Esophagus muscularis mucosa (tissue), 4 donors: ENCODE measurements at regions not wholly inside any gene's neighbourhood (a gene's known extent, or its start where the extent isn't known, plus 50 kb on each side); places are given as distances from the start of the nearest gene placed in this dataset.

Source experiments
- EP300 ChIP-seq: sonication (generic); formaldehyde crosslinking; IDR thresholded peaks from one replicate; pipeline ENCODE4 v1.6.1; 2017; ENCODE audit warnings: antibody characterized with exemption
- POLR2A ChIP-seq: fragments of 450-650 bp; IDR thresholded peaks from one replicate; pipeline ENCODE4 v1.6.1; 2017; ENCODE audit warnings: antibody characterized with exemption, moderate library complexity, mild to moderate bottlenecking, low read depth
- POLR2AphosphoS5 ChIP-seq, 2 donors: sonication (generic); formaldehyde crosslinking; IDR thresholded peaks; one replicate each; pipeline ENCODE4 v1.6.1; 2017; ENCODE audit warnings: antibody characterized with exemption in 2 of 2
- TF ChIP-seq, protein P1 (sequence below), 3 experiments: fragments of 200-600 bp in 2 of 3; fragments of 450-650 bp in 1 of 3; sonication (generic) in 2 of 3; IDR thresholded peaks; one replicate each; pipeline ENCODE4 v1.5.1; 2017 to 2019; ENCODE audit warnings: antibody characterized with exemption in 3 of 3, mild to moderate bottlenecking in 2 of 3, moderate library complexity in 1 of 3

DNA sequence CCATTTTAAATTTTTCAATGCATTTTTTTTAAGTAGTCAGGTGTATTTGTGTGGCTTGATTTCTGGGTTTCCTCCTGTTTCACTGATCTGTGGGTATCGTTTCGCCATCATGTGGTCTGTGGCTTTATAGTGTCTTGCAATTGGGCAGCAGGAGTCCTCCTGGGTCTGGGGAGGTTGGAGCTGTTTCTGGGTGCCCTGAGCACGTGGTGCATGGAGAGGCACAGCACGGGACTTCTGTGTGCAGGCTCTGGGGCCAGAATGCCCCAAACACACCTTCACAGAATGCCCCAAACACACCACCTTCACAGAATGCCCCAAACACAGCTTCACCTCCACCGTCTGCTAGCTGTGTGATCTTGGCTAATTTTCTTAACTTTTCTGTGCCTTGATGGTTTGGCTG is 82.6 kb upstream of the COL5A1 start:
- TF ChIP-seq POLR2A, result no peak
- TF ChIP-seq, protein P1, sequence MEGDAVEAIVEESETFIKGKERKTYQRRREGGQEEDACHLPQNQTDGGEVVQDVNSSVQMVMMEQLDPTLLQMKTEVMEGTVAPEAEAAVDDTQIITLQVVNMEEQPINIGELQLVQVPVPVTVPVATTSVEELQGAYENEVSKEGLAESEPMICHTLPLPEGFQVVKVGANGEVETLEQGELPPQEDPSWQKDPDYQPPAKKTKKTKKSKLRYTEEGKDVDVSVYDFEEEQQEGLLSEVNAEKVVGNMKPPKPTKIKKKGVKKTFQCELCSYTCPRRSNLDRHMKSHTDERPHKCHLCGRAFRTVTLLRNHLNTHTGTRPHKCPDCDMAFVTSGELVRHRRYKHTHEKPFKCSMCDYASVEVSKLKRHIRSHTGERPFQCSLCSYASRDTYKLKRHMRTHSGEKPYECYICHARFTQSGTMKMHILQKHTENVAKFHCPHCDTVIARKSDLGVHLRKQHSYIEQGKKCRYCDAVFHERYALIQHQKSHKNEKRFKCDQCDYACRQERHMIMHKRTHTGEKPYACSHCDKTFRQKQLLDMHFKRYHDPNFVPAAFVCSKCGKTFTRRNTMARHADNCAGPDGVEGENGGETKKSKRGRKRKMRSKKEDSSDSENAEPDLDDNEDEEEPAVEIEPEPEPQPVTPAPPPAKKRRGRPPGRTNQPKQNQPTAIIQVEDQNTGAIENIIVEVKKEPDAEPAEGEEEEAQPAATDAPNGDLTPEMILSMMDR (IDR thresholded peaks at IDR 0.05), result no peak
- no peak for TF ChIP-seq POLR2AphosphoS5 (IDR thresholded peaks at IDR 0.05)
- TF ChIP-seq EP300, result no peak
